MM.1S (cell line): ENCODE measurements at regions not wholly inside any gene's neighbourhood (a gene's known extent, or its start where the extent isn't known, plus 50 kb on each side); places are given as distances from the start of the nearest gene placed in this dataset.

ENCODE experiments used
- DNase-seq: peaks from one replicate; pipeline ENCODE4 v3.0.0-alpha.2; 2015
- H2AFZ ChIP-seq: fragments of 300-600 bp; sonication (generic); 2 replicates; pipeline ENCODE4 v1.6.0; 2016; ENCODE audit warnings: antibody characterized with exemption, low read length
- H3F3A ChIP-seq: fragments of 300-600 bp; sonication (generic); 2 replicates; pipeline ENCODE4 v1.6.1; 2016; ENCODE audit warnings: mild to moderate bottlenecking, antibody characterized with exemption, low read length, moderate library complexity, mixed read lengths; ENCODE audit not compliant: insufficient read depth
- H3K27ac ChIP-seq: fragments of 300-600 bp; sonication (generic); 2 replicates; pipeline ENCODE4 v1.5.1; 2016; ENCODE audit warnings: mild to moderate bottlenecking, low read length
- H3K27me3 ChIP-seq: fragments of 300-600 bp; sonication (generic); replicated peaks from 2 replicates; pipeline ENCODE4 v1.6.0; 2016; ENCODE audit warnings: low read length; ENCODE audit not compliant: insufficient read depth
- H3K36me3 ChIP-seq: fragments of 300-600 bp; sonication (generic); replicated peaks from 2 replicates; pipeline ENCODE4 v1.6.1; 2016; ENCODE audit warnings: mild to moderate bottlenecking, low read length, mixed read lengths; ENCODE audit not compliant: insufficient read depth
- H3K4me1 ChIP-seq: fragments of 300-600 bp; sonication (generic); 2 replicates; pipeline ENCODE4 v1.6.1; 2016; ENCODE audit warnings: low read length, mixed read lengths
- H3K4me2 ChIP-seq: fragments of 300-600 bp; sonication (generic); 2 replicates; pipeline ENCODE4 v1.6.0; 2016; ENCODE audit warnings: low read depth, low read length
- H3K4me3 ChIP-seq: fragments of 300-600 bp; sonication (generic); 2 replicates; pipeline ENCODE4 v1.5.1; 2016; ENCODE audit warnings: low read length, mixed read lengths
- H3K79me2 ChIP-seq: fragments of 300-600 bp; sonication (generic); 2 replicates; pipeline ENCODE4 v1.6.1; 2016; ENCODE audit warnings: mixed run types, low read length, mixed read lengths
- H3K9ac ChIP-seq: fragments of 300-600 bp; sonication (generic); 2 replicates; pipeline ENCODE4 v1.6.1; 2016; ENCODE audit warnings: low read length, mixed read lengths
- H3K9me2 ChIP-seq: fragments of 300-600 bp; sonication (generic); replicated peaks from 2 replicates; pipeline ENCODE4 v1.6.1; 2016; ENCODE audit warnings: mild to moderate bottlenecking, low read length, mixed read lengths; ENCODE audit not compliant: insufficient read depth
- H3K9me3 ChIP-seq: fragments of 300-600 bp; sonication (generic); replicated peaks from 2 replicates; pipeline ENCODE4 v1.6.1; 2016; ENCODE audit warnings: mild to moderate bottlenecking, low read length, mixed read lengths; ENCODE audit not compliant: insufficient read depth
- H4K20me1 ChIP-seq: fragments of 300-600 bp; sonication (generic); 2 replicates; pipeline ENCODE4 v1.6.1; 2016; ENCODE audit warnings: mild to moderate bottlenecking, low read length, moderate library complexity, mixed read lengths; ENCODE audit not compliant: insufficient read depth
- EZH2 ChIP-seq: fragments of 300-600 bp; sonication (generic); optimal IDR thresholded peaks from 2 replicates; pipeline ENCODE3; 2017; ENCODE audit warnings: low read depth, mild to moderate bottlenecking, antibody characterized with exemption, low read length, mixed read lengths
- EZH2phosphoT487 ChIP-seq: fragments of 300-600 bp; sonication (generic); IDR thresholded peaks from 2 replicates; pipeline ENCODE4 v1.6.1; 2018; ENCODE audit warnings: antibody characterized with exemption, low read length
- TF ChIP-seq, protein P1 (sequence below): fragments of 300-600 bp; sonication (generic); IDR thresholded peaks from 2 replicates; pipeline ENCODE4 v1.5.1; 2016; ENCODE audit warnings: antibody characterized with exemption, low read length, mixed read lengths

GRCh38 chr3:166446291-166446690 lies 609.1 kb upstream of the BCHE start:
- Histone ChIP-seq H2AFZ (no peak overlapping the region), H3K4me1 (no peaks in the 10 kb centered on the region), H3K79me2 (no peaks in the 10 kb centered on the region), H4K20me1 (no peaks in the 10 kb centered on the region), H3K4me3 (no peak overlapping the region), H3F3A (no peaks in the 10 kb centered on the region), H3K9ac (no peak overlapping the region), H3K36me3 (no peaks in the 10 kb centered on the region), H3K4me2 (no peak overlapping the region), H3K9me2 (no peaks in the 10 kb centered on the region), H3K9me3 (no peaks in the 10 kb centered on the region), H3K27ac (no peak overlapping the region), H3K27me3 (no peaks in the 10 kb centered on the region)
- DNase-seq: no peak
- TF ChIP-seq, protein P1, sequence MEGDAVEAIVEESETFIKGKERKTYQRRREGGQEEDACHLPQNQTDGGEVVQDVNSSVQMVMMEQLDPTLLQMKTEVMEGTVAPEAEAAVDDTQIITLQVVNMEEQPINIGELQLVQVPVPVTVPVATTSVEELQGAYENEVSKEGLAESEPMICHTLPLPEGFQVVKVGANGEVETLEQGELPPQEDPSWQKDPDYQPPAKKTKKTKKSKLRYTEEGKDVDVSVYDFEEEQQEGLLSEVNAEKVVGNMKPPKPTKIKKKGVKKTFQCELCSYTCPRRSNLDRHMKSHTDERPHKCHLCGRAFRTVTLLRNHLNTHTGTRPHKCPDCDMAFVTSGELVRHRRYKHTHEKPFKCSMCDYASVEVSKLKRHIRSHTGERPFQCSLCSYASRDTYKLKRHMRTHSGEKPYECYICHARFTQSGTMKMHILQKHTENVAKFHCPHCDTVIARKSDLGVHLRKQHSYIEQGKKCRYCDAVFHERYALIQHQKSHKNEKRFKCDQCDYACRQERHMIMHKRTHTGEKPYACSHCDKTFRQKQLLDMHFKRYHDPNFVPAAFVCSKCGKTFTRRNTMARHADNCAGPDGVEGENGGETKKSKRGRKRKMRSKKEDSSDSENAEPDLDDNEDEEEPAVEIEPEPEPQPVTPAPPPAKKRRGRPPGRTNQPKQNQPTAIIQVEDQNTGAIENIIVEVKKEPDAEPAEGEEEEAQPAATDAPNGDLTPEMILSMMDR: no peak
- no peak for TF ChIP-seq EZH2phosphoT487
- TF ChIP-seq EZH2: no peak

GRCh38 chr3:166445865-166446264 lies 608.6 kb upstream of the BCHE start:
- Histone ChIP-seq H3K79me2 (no peaks in the 10 kb centered on the region), H3K27ac (no peak overlapping the region), H3K9me3 (no peaks in the 10 kb centered on the region), H3K4me2 (no peak overlapping the region), H2AFZ (no peak overlapping the region), H3K9me2 (no peaks in the 10 kb centered on the region), H3K27me3 (no peaks in the 10 kb centered on the region), H3F3A (no peaks in the 10 kb centered on the region), H3K4me1 (no peaks in the 10 kb centered on the region), H3K36me3 (no peaks in the 10 kb centered on the region), H3K4me3 (no peak overlapping the region), H4K20me1 (no peaks in the 10 kb centered on the region), H3K9ac (no peak overlapping the region)
- TF ChIP-seq EZH2phosphoT487 (no peak), EZH2 (no peak)
- TF ChIP-seq, protein P1: no peak
- no peak for DNase-seq

- TF ChIP-seq, protein P1: no peak
- TF ChIP-seq EZH2phosphoT487 (no peak), EZH2 (no peak)
- H3K27ac ChIP-seq: no peak overlapping the region
- H3K4me2 ChIP-seq: no peak overlapping the region
- no peaks in the 10 kb centered on the region for H3K4me1 ChIP-seq
- no peaks in the 10 kb centered on the region for H3K79me2 ChIP-seq
- DNase-seq: no peak
- no peaks in the 10 kb centered on the region for H4K20me1 ChIP-seq
- no peaks in the 10 kb centered on the region for H3K36me3 ChIP-seq
- H3K4me3 ChIP-seq: no peak overlapping the region
- H3K9me2 ChIP-seq: no peaks in the 10 kb centered on the region
- no peak overlapping the region for H2AFZ ChIP-seq
- H3K9me3 ChIP-seq: no peaks in the 10 kb centered on the region
- no peak overlapping the region for H3K9ac ChIP-seq
- H3F3A ChIP-seq: no peaks in the 10 kb centered on the region
- H3K27me3 ChIP-seq: no peaks in the 10 kb centered on the region
Observed at GRCh38 chr3:166444756-166445155, 607.5 kb upstream of the BCHE start.

DNA sequence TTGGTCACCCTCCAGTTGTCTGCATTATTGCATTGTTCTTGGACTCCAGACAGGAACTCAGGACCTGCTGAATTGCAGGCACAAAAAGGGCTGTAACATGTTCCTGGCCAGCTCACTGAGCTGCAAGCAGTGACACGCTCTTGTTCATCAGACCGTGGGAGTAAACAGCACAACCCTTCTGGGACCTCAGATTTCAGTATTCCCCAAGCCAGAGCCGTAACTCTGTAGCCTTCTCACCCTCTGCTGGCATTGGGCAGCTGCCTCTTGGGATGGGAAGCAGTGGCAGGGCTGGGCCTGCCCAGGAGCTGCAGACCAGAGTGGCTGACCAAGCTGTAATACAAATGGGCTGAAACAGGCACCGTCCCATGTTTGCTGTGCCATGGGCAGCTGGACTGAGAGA lies 607.1 kb upstream of the BCHE start:
- Histone ChIP-seq H4K20me1 (no peaks in the 10 kb centered on the region), H3K4me3 (no peak overlapping the region), H3K9me3 (no peaks in the 10 kb centered on the region), H3K36me3 (no peaks in the 10 kb centered on the region), H3K27me3 (no peaks in the 10 kb centered on the region), H3K27ac (no peak overlapping the region), H3K79me2 (no peaks in the 10 kb centered on the region), H3K4me2 (no peak overlapping the region), H3K4me1 (no peaks in the 10 kb centered on the region), H3K9ac (no peak overlapping the region), H3F3A (no peaks in the 10 kb centered on the region), H2AFZ (no peak overlapping the region), H3K9me2 (no peaks in the 10 kb centered on the region)
- TF ChIP-seq, protein P1: no peak
- TF ChIP-seq EZH2phosphoT487: no peak
- no peak for TF ChIP-seq EZH2
- no peak for DNase-seq
